ENCODE measurements at regions not wholly inside any gene's neighbourhood (a gene's known extent, or its start where the extent isn't known, plus 50 kb on each side); places are given as distances from the start of the nearest gene placed in this dataset.
"Not testable (repeated sequence)": the region's sequence is repeated elsewhere in the genome, so short reads cannot be mapped to it uniquely, and the experiment has no call there.

DNA sequence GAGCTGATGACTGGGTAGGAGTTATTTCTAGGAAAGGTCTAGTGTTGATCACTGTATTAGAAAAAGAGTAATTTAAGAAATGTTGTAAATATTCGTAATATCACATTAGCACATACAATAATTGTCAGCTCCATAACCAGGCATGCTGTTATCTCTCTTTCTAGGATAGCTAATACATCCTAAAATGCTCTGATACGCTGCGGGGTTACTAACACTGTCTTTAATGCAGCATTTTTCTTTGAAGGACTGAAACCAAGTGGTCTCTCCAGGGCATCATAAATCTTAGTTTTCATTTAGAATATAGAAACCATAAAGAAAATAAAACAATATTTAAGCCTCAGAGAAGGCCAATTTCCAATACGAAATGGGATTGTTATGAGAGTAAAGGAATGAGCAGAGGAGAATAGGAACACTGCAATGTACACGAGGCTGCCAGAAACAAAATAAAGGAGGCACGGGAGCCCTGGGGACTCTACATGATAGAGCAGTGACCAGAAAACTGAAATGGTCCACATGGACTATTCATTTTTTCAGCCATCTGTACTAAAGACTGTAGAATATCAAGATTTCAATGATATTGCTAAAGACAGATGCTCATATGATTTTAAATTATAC is 1606.7 kb upstream of the AGA start:
- H3K4me3 ChIP-seq (ENCODE audit: low read length): no peak overlapping the region
- no peak overlapping the region for H3K4me2 ChIP-seq (ENCODE audit: low read depth, low read length)
- H3K36me3 ChIP-seq (replicated peaks; ENCODE audit: insufficient read depth, low read length): no peaks in the 10 kb centered on the region
- no peaks in the 10 kb centered on the region for H3F3A ChIP-seq (ENCODE audit: insufficient read depth, low read length)
- no peaks in the 10 kb centered on the region for H3K9me2 ChIP-seq (replicated peaks; ENCODE audit: insufficient read depth, low read length)
- H3K27ac ChIP-seq (ENCODE audit: low read length): no peak overlapping the region
- no peaks in the 10 kb centered on the region for H4K20me1 ChIP-seq (ENCODE audit: insufficient read depth, low read length)
- no peaks in the 10 kb centered on the region for H3K9me3 ChIP-seq (replicated peaks; ENCODE audit: insufficient read depth, low read length)
- no peak overlapping the region for H3K9ac ChIP-seq (ENCODE audit: low read length)
- TF ChIP-seq EZH2phosphoT487 (IDR thresholded peaks at IDR 0.05; ENCODE audit: low read length): no peak
- TF ChIP-seq, protein P1, sequence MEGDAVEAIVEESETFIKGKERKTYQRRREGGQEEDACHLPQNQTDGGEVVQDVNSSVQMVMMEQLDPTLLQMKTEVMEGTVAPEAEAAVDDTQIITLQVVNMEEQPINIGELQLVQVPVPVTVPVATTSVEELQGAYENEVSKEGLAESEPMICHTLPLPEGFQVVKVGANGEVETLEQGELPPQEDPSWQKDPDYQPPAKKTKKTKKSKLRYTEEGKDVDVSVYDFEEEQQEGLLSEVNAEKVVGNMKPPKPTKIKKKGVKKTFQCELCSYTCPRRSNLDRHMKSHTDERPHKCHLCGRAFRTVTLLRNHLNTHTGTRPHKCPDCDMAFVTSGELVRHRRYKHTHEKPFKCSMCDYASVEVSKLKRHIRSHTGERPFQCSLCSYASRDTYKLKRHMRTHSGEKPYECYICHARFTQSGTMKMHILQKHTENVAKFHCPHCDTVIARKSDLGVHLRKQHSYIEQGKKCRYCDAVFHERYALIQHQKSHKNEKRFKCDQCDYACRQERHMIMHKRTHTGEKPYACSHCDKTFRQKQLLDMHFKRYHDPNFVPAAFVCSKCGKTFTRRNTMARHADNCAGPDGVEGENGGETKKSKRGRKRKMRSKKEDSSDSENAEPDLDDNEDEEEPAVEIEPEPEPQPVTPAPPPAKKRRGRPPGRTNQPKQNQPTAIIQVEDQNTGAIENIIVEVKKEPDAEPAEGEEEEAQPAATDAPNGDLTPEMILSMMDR (IDR thresholded peaks at IDR 0.05; ENCODE audit: low read length): no peak
- TF ChIP-seq EZH2 (optimal IDR thresholded peaks at IDR 0.05; ENCODE audit: low read depth, low read length): no peak
- no peak overlapping the region for H2AFZ ChIP-seq (ENCODE audit: low read length)
- no peak for DNase-seq
- H3K79me2 ChIP-seq (ENCODE audit: low read length): no peaks in the 10 kb centered on the region
- H3K27me3 ChIP-seq (replicated peaks; ENCODE audit: insufficient read depth, low read length): no peaks in the 10 kb centered on the region
- no peaks in the 10 kb centered on the region for H3K4me1 ChIP-seq (ENCODE audit: low read length)

GRCh38 chr4:179051206-179051605 is 1609.0 kb upstream of the AGA start:
- no peak overlapping the region for H3K27ac ChIP-seq (ENCODE audit: low read length)
- H3K27me3 ChIP-seq (replicated peaks; ENCODE audit: insufficient read depth, low read length): no peaks in the 10 kb centered on the region
- H3K36me3 ChIP-seq (replicated peaks; ENCODE audit: insufficient read depth, low read length): no peaks in the 10 kb centered on the region
- no peak overlapping the region for H3K9ac ChIP-seq (ENCODE audit: low read length)
- no peak overlapping the region for H2AFZ ChIP-seq (ENCODE audit: low read length)
- no peaks in the 10 kb centered on the region for H3K9me3 ChIP-seq (replicated peaks; ENCODE audit: insufficient read depth, low read length)
- no peak for DNase-seq
- H3K4me3 ChIP-seq (ENCODE audit: low read length): no peak overlapping the region
- no peak overlapping the region for H3K4me2 ChIP-seq (ENCODE audit: low read depth, low read length)
- no peaks in the 10 kb centered on the region for H3F3A ChIP-seq (ENCODE audit: insufficient read depth, low read length)
- H3K4me1 ChIP-seq (ENCODE audit: low read length): no peaks in the 10 kb centered on the region
- no peaks in the 10 kb centered on the region for H4K20me1 ChIP-seq (ENCODE audit: insufficient read depth, low read length)
- H3K79me2 ChIP-seq (ENCODE audit: low read length): no peaks in the 10 kb centered on the region
- H3K9me2 ChIP-seq (replicated peaks; ENCODE audit: insufficient read depth, low read length): no peaks in the 10 kb centered on the region
- TF ChIP-seq, protein P1 (IDR thresholded peaks at IDR 0.05; ENCODE audit: low read length): no peak
- no peak for TF ChIP-seq EZH2phosphoT487 (IDR thresholded peaks at IDR 0.05; ENCODE audit: low read length)
- no peak for TF ChIP-seq EZH2 (optimal IDR thresholded peaks at IDR 0.05; ENCODE audit: low read depth, low read length)

DNA sequence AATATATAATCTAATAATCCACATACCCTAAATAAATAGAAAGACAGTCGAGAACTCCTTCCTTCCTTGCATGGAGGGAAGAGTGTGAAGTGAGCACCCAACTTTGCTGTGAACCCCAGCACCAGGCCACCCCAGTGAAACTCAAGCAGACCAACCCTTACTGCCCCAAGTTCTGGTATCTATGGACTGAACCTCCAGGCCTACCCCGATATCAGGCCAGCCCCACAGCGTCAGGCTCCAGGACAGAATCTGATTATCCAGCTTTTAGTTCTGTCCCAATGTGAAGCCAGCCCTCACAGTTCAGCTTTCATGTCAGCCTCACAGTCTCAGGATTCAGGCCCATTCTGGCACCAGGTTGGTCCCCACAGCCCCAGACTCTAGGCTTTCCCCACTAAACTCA is 1617.2 kb upstream of the AGA start:
- H3K4me2 ChIP-seq (ENCODE audit: low read depth, low read length): no peak overlapping the region
- no peaks in the 10 kb centered on the region for H3K9me2 ChIP-seq (replicated peaks; ENCODE audit: insufficient read depth, low read length)
- no peak overlapping the region for H3K9ac ChIP-seq (ENCODE audit: low read length)
- H3K27ac ChIP-seq (ENCODE audit: low read length): no peak overlapping the region
- no peaks in the 10 kb centered on the region for H3K4me1 ChIP-seq (ENCODE audit: low read length)
- H4K20me1 ChIP-seq (ENCODE audit: insufficient read depth, low read length): no peaks in the 10 kb centered on the region
- no peaks in the 10 kb centered on the region for H3F3A ChIP-seq (ENCODE audit: insufficient read depth, low read length)
- H3K79me2 ChIP-seq (ENCODE audit: low read length): no peaks in the 10 kb centered on the region
- H3K27me3 ChIP-seq (replicated peaks; ENCODE audit: insufficient read depth, low read length): no peaks in the 10 kb centered on the region
- no peak overlapping the region for H3K4me3 ChIP-seq (ENCODE audit: low read length)
- DNase-seq: no peak
- no peak overlapping the region for H2AFZ ChIP-seq (ENCODE audit: low read length)
- H3K9me3 ChIP-seq (replicated peaks; ENCODE audit: insufficient read depth, low read length): no peaks in the 10 kb centered on the region
- TF ChIP-seq EZH2 (optimal IDR thresholded peaks at IDR 0.05; ENCODE audit: low read depth, low read length): no peak
- TF ChIP-seq, protein P1 (IDR thresholded peaks at IDR 0.05; ENCODE audit: low read length): no peak
- no peak for TF ChIP-seq EZH2phosphoT487 (IDR thresholded peaks at IDR 0.05; ENCODE audit: low read length)
- no peaks in the 10 kb centered on the region for H3K36me3 ChIP-seq (replicated peaks; ENCODE audit: insufficient read depth, low read length)

DNA sequence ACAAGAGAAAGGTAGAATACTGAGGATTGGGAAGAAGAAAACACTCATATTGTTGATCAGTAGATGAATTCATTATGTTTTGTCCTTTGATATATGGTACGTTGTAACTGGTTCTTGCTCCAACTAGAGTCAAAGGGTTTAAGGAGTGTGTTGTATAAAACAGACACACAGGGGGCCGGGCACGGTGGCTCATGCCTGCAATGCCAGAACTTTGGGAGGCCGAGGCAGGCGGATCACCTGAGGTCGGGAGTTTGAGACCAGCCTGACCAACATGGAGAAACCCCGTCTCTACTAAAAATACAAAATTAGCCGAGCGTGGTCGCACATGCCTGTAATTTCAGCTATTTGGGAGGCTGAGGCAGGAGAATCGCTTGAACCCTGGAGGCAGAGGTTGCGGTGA is 1624.0 kb upstream of the AGA start:
- not testable (repeated sequence) for H3K9me2 ChIP-seq (replicated peaks; ENCODE audit: insufficient read depth, low read length); H3K9ac ChIP-seq (ENCODE audit: low read length); H3K79me2 ChIP-seq (ENCODE audit: low read length); H3K27me3 ChIP-seq (replicated peaks; ENCODE audit: insufficient read depth, low read length); H3K4me3 ChIP-seq (ENCODE audit: low read length); H2AFZ ChIP-seq (ENCODE audit: low read length); H4K20me1 ChIP-seq (ENCODE audit: insufficient read depth, low read length); H3K4me1 ChIP-seq (ENCODE audit: low read length); DNase-seq; H3K36me3 ChIP-seq (replicated peaks; ENCODE audit: insufficient read depth, low read length); H3K9me3 ChIP-seq (replicated peaks; ENCODE audit: insufficient read depth, low read length); H3F3A ChIP-seq (ENCODE audit: insufficient read depth, low read length); H3K27ac ChIP-seq (ENCODE audit: low read length); H3K4me2 ChIP-seq (ENCODE audit: low read depth, low read length)

Data from MM.1S (cell line).